Transverse colon (tissue), 4 donors: ENCODE measurements at regions not wholly inside any gene's neighbourhood (a gene's known extent, or its start where the extent isn't known, plus 50 kb on each side); places are given as distances from the start of the nearest gene placed in this dataset.

Source experiments
- DNase-seq: peaks from one replicate; pipeline ENCODE4 v3.0.0-alpha.2; 2019
- H3K27ac ChIP-seq, 4 donors: fragments of 200-600 bp; sonication (generic); 2 replicates each; pipeline ENCODE4 v1.5.1; 2016 to 2018; ENCODE audit warnings: inconsistent platforms in 4 of 4
- H3K27me3 ChIP-seq: fragments of 200-600 bp; sonication (generic); 2 replicates; pipeline ENCODE4 v1.5.1; 2017; ENCODE audit warnings: inconsistent platforms
- H3K36me3 ChIP-seq, 4 donors: fragments of 200-600 bp; sonication (generic); 2 replicates each; pipeline ENCODE4 v1.5.1; 2017 to 2019; ENCODE audit warnings: inconsistent platforms in 4 of 4
- H3K4me1 ChIP-seq, 4 donors: fragments of 200-600 bp; sonication (generic); 2 replicates each; pipeline ENCODE4 v1.5.1; 2017 to 2020; ENCODE audit warnings: inconsistent platforms in 4 of 4
- H3K4me3 ChIP-seq, 4 donors: fragments of 200-600 bp; sonication (generic); 1 replicate in 1 of 4; 2 replicates in 3 of 4; pipeline versions ENCODE4 v1.5.1 to v1.6.1; 2017 to 2019; ENCODE audit warnings: inconsistent platforms in 4 of 4
- H3K9me3 ChIP-seq, 2 donors: fragments of 200-600 bp; sonication (generic); 2 replicates each; pipeline ENCODE4 v1.5.1; 2017 to 2019; ENCODE audit warnings: inconsistent platforms in 2 of 2
- CTCF ChIP-seq, 5 experiments: fragments of 200-600 bp in 3 of 5; fragments of 450-650 bp in 2 of 5; sonication (generic) in 3 of 5; IDR thresholded peaks; 1 replicate in 2 of 5; 2 replicates in 3 of 5; pipeline ENCODE4 v1.5.1; 2016 to 2017; ENCODE audit warnings: antibody characterized with exemption in 5 of 5, inconsistent platforms in 3 of 5, mild to moderate bottlenecking in 2 of 5, moderate library complexity in 1 of 5
- EP300 ChIP-seq: sonication (generic); formaldehyde crosslinking; IDR thresholded peaks from one replicate; pipeline ENCODE4 v1.6.1; 2017; ENCODE audit warnings: antibody characterized with exemption, low read depth
- POLR2A ChIP-seq: fragments of 450-650 bp; IDR thresholded peaks from one replicate; pipeline ENCODE4 v1.6.1; 2016; ENCODE audit warnings: antibody characterized with exemption, mild to moderate bottlenecking, moderate library complexity
- POLR2AphosphoS5 ChIP-seq, 3 donors: sonication (generic); formaldehyde crosslinking; IDR thresholded peaks; one replicate each; pipeline ENCODE4 v1.6.1; 2016; ENCODE audit warnings: antibody characterized with exemption in 3 of 3
- WGBS, 2 donors: methylation state at CpG; one replicate each; pipeline ENCODE4 v1.1.5; 2018; ENCODE audit warnings: low coverage in 1 of 2; 5-methylcytosine and 5-hydroxymethylcytosine counted together
- in situ Hi-C, 4 donors: fragments of 200-750 bp; cut with MboI; loops; one replicate each; pipeline versions ENCODE4 v1.15.0 to v1.15.1; 2017; ENCODE audit warnings: low sequenced_read_pairs in 3 of 4, low pct_ligation_motif_present in 1 of 4, low pct_unique_long_range_greater_than_20kb in 1 of 4
- intact Hi-C: fragments of 100-400 bp; cut with DNase I; formaldehyde crosslinking; loops from one replicate; pipeline ENCODE4 v1.15.1; 2023; ENCODE audit warnings: low total_unique reads

GRCh38 chr4:34512616-34513015 is 1731.7 kb downstream of the ARAP2 start:
- in situ Hi-C loops (no loop called here), intact Hi-C loops (no loop called here)
- no peaks in the 10 kb centered on the region for H3K27me3 ChIP-seq
- H3K4me3 ChIP-seq: no peak overlapping the region
- DNase-seq: no peak
- no peaks in the 10 kb centered on the region for H3K4me1 ChIP-seq
- TF ChIP-seq POLR2A: no peak
- H3K36me3 ChIP-seq: no peaks in the 10 kb centered on the region
- H3K27ac ChIP-seq: no peak overlapping the region
- H3K9me3 ChIP-seq: peaks cover 0 to 3% of the 10 kb centered on the region in 2 donors

GRCh38 chr4:34516524-34516923 is 1727.8 kb downstream of the ARAP2 start:
- Histone ChIP-seq H3K4me1 (no peaks in the 10 kb centered on the region), H3K9me3 (no peaks in the 10 kb centered on the region), H3K4me3 (no peak overlapping the region), H3K27ac (no peak overlapping the region), H3K27me3 (no peaks in the 10 kb centered on the region), H3K36me3 (no peaks in the 10 kb centered on the region)
- WGBS, 2 donors: 64 to 85% methylated on average over 3 of the region's 3 CpGs
- TF ChIP-seq CTCF (IDR thresholded peaks at IDR 0.05) (no peak), POLR2AphosphoS5 (IDR thresholded peaks at IDR 0.05) (no peak), POLR2A (no peak), EP300 (no peak)
- in situ Hi-C loops (no loop called here), intact Hi-C loops (no loop called here)
- DNase-seq: no peak

GRCh38 chr4:34534916-34535315 is 1709.4 kb downstream of the ARAP2 start:
- intact Hi-C loops (no loop called here), in situ Hi-C loops (no loop called here)
- Histone ChIP-seq H3K27me3 (no peaks in the 10 kb centered on the region), H3K36me3 (no peaks in the 10 kb centered on the region), H3K4me1 (no peaks in the 10 kb centered on the region), H3K9me3 (no peaks in the 10 kb centered on the region), H3K27ac (no peak overlapping the region), H3K4me3 (no peak overlapping the region)
- no peak for TF ChIP-seq EP300
- no peak for TF ChIP-seq CTCF (IDR thresholded peaks at IDR 0.05)
- no peak for TF ChIP-seq POLR2AphosphoS5 (IDR thresholded peaks at IDR 0.05)
- TF ChIP-seq POLR2A: no peak
- no peak for DNase-seq
- 41 to 43% methylated on average over 3 to 4 of the region's 4 CpGs for WGBS, 2 donors

- Histone ChIP-seq H3K9me3 (no peaks in the 10 kb centered on the region), H3K4me3 (no peak overlapping the region), H3K36me3 (no peaks in the 10 kb centered on the region), H3K27me3 (no peaks in the 10 kb centered on the region), H3K27ac (no peak overlapping the region), H3K4me1 (no peaks in the 10 kb centered on the region)
- 48 to 60% methylated on average over 2 of the region's 2 CpGs for WGBS, 2 donors
- no peak for TF ChIP-seq POLR2A
- no peak for TF ChIP-seq EP300
- no peak for TF ChIP-seq CTCF (IDR thresholded peaks at IDR 0.05)
- TF ChIP-seq POLR2AphosphoS5 (IDR thresholded peaks at IDR 0.05): no peak
- intact Hi-C loops (no loop called here), in situ Hi-C loops (no loop called here)
- DNase-seq: no peak
These were observed 1678.2 kb downstream of the ARAP2 start for GRCh38 chr4:34566091-34566490.

- Histone ChIP-seq H3K36me3 (no peaks in the 10 kb centered on the region), H3K9me3 (no peaks in the 10 kb centered on the region), H3K4me1 (no peaks in the 10 kb centered on the region), H3K27ac (no peak overlapping the region), H3K4me3 (no peak overlapping the region), H3K27me3 (no peaks in the 10 kb centered on the region)
- TF ChIP-seq POLR2AphosphoS5 (IDR thresholded peaks at IDR 0.05) (no peak), EP300 (no peak), CTCF (IDR thresholded peaks at IDR 0.05) (no peak), POLR2A (no peak)
- intact Hi-C loops (no loop called here), in situ Hi-C loops (no loop called here)
- DNase-seq: no peak
- WGBS, 2 donors: 38 to 56% methylated on average over 3 of the region's 3 CpGs
These were observed 1672.3 kb downstream of the ARAP2 start for GRCh38 chr4:34572026-34572425.
